NCI-H187 treated with DMSO at 0.1 percent for 48 hours (cell line): ENCODE measurements at regions not wholly inside any gene's neighbourhood (a gene's known extent, or its start where the extent isn't known, plus 50 kb on each side); places are given as distances from the start of the nearest gene placed in this dataset.

Experiments used
- DNase-seq: peaks from one replicate; lab custom pipeline; 2025; lab: John Stamatoyannopoulos, UW

GRCh38 chr15:46110755-46111154, 475.9 kb downstream of the SQOR start:
- no peak for DNase-seq

- no peak for DNase-seq
These were observed 476.9 kb downstream of the SQOR start for GRCh38 chr15:46111730-46112129.

GRCh38 chr15:46117071-46117470, 482.2 kb downstream of the SQOR start:
- no peak for DNase-seq

GRCh38 chr15:46120713-46121112, 485.9 kb downstream of the SQOR start:
- DNase-seq, result no peak

- DNase-seq, result no peak
These were observed 486.6 kb downstream of the SQOR start for GRCh38 chr15:46121441-46121840.

GRCh38 chr15:46126581-46126980, 491.8 kb downstream of the SQOR start:
- no peak for DNase-seq

GRCh38 chr15:46127361-46127874, 492.6 kb downstream of the SQOR start:
- DNase-seq, result no peak

GRCh38 chr15:46129145-46129544, 494.3 kb downstream of the SQOR start:
- no peak for DNase-seq

- no peak for DNase-seq
These were observed 497.0 kb downstream of the SQOR start for GRCh38 chr15:46131876-46132275.

- no peak for DNase-seq
These were observed 502.6 kb downstream of the SQOR start for GRCh38 chr15:46137443-46137842.

GRCh38 chr15:46146002-46146401, 511.2 kb downstream of the SQOR start:
- DNase-seq, result no peak

- DNase-seq, result no peak
These were observed 512.1 kb downstream of the SQOR start for GRCh38 chr15:46146915-46147314.

- no peak for DNase-seq
These were observed 517.0 kb downstream of the SQOR start for GRCh38 chr15:46151786-46152185.

- no peak for DNase-seq
These were observed 531.9 kb downstream of the SQOR start for GRCh38 chr15:46166750-46167149.

- no peak for DNase-seq
These were observed 535.5 kb downstream of the SQOR start for GRCh38 chr15:46170326-46170725.

- no peak for DNase-seq
These were observed 539.3 kb downstream of the SQOR start for GRCh38 chr15:46174122-46174521.

- no peak for DNase-seq
These were observed 542.4 kb downstream of the SQOR start for GRCh38 chr15:46177219-46177618.

- no peak for DNase-seq
These were observed 543.3 kb downstream of the SQOR start for GRCh38 chr15:46178138-46178537.

GRCh38 chr15:46207341-46207740, 572.5 kb downstream of the SQOR start:
- DNase-seq, result no peak

- no peak for DNase-seq
These were observed 578.7 kb downstream of the SQOR start for GRCh38 chr15:46213551-46213950.

- no peak for DNase-seq
These were observed 588.0 kb downstream of the SQOR start for GRCh38 chr15:46222826-46223225.

- DNase-seq, result no peak
These were observed 594.4 kb downstream of the SQOR start for GRCh38 chr15:46229263-46229662.

GRCh38 chr15:46231786-46232185, 597.0 kb downstream of the SQOR start:
- DNase-seq, result no peak

GRCh38 chr15:46232471-46232870, 597.6 kb downstream of the SQOR start:
- no peak for DNase-seq

- DNase-seq, result no peak
These were observed 608.1 kb downstream of the SQOR start for GRCh38 chr15:46242935-46243334.
